SKM-1 treated with dmso at 0.1 percent for 144 hours (cell line): ENCODE measurements at regions not wholly inside any gene's neighbourhood (a gene's known extent, or its start where the extent isn't known, plus 50 kb on each side); places are given as distances from the start of the nearest gene placed in this dataset.
A peak's percentile ranks its signal among the peaks of the same experiment; 100 is the strongest.
"Not testable (repeated sequence)": the region's sequence is repeated elsewhere in the genome, so short reads cannot be mapped to it uniquely, and the experiment has no call there.

Experiments used
- DNase-seq: peaks from one replicate; lab custom pipeline; 2025; ENCODE audit not compliant: unreplicated experiment; lab: John Stamatoyannopoulos, UW

- no peak for DNase-seq
Measured at GRCh38 chr6:163757520-163757919, 343.0 kb downstream of the QKI start.

GRCh38 chr6:163756079-163756478 is 341.6 kb downstream of the QKI start:
- DNase-seq: peak; percentile 90

DNA sequence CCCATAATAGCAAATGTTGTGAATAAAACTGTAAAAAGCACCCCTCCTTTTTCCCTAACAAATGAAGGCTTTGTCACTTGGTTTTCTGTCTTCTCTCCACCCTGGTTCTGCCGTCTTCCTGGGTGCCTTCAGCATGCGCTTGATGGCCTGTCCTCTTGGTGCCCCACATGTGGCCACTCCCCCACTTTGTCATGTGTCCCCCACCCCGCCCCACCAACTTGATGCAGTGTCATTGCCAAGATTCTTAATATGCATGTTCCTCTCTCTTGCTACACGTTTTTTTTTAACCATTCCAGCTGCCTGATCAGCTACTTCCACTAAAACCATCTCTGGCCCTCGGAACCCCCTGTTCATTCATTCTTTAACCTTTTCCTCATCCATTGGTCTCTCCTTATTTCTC is 340.3 kb downstream of the QKI start:
- no peak for DNase-seq

- DNase-seq: no peak
Measured at GRCh38 chr6:163753430-163753829, 338.9 kb downstream of the QKI start.

DNA sequence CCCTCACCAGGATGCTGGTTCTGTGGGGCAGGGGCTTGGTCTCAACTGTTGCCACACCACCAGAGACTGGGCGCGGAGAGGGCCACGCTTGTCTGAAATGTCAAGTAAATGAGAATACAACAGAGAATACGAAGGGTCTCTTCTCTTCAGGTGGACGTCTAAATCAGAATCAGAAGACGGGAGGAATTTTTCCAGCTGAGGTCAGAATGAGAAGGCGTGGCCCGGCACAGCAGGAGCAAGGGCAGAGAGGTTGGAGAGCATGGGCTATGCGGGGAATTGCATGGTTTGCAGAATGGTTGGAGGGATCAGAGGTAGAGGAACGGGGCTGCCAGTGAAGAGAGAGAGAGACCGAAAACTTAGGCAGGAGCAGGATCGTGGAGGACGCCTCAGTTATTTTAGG is 337.9 kb downstream of the QKI start:
- no peak for DNase-seq

DNA sequence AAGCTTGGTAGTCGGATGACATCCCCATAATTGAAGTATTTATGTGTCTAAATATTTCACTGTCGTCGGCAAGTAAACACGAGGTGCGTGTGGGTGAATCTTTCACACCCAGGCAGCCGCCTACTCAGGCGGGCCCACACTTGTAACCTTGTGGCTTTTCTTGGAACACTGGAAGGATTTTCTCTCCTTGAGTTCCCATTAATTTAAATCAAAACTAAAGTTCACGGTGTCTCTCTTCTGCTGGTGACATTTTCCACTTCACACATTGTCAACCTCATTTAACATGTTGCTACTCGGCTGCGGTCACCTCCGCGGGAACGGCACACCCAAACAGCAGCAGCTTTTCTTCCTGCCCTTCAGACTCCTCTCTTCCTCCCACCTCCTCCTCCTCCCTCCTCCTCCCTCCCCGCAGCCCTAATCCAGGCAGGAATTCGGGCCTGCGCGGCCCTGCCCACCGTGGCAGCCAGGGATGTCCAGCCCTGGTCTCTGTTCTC is 336.6 kb downstream of the QKI start:
- DNase-seq: no peak

DNA sequence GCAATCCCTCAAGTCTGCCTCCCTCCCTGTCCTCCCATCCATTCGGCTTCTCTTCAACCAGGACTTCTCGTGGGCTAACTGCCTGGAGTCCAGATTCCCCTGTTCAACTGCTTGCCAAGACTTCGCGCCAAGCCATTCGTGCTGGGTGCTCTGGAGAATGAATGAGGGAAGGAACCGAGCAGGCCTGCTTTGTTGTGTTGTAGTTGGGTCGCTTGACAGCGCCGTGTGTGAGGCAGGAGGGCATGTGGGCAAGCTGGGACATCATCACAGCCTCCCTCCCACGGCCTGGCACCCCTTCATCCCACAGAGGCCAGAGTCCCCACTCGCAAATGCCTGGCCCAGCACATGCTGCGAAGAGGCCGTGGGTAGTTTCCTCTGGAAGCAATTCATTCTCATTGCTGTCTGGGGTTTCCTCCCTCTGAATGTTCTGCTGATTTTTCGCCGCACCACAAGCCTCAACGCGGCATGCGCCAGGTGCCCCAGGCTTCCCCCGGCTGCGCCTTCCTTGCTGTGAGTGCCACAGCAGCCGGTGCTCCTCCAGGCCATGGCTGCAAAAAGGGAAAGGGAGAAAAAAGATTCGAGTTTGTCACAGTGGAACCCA is 336.0 kb downstream of the QKI start:
- DNase-seq: no peak

DNA sequence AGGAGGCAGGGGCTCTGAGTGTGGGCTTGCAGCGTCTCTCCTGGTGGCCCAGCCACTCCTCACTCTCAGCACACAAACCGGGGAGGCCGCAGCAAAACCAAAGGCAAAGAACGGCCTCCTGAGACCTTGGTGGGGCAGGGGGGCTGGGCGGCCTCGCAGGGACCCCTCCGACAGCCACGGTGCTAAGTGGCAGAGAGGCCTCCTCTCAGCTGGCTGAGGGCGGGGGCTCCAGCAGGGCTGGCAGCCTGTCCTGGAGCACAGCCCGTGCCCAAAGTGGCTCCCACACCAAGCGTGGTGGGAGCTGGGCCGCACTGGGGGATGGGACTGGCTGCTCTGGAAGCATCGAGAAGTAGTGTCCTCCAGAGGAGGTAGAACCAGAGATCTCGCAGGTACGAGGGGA is 334.4 kb downstream of the QKI start:
- no peak for DNase-seq

DNA sequence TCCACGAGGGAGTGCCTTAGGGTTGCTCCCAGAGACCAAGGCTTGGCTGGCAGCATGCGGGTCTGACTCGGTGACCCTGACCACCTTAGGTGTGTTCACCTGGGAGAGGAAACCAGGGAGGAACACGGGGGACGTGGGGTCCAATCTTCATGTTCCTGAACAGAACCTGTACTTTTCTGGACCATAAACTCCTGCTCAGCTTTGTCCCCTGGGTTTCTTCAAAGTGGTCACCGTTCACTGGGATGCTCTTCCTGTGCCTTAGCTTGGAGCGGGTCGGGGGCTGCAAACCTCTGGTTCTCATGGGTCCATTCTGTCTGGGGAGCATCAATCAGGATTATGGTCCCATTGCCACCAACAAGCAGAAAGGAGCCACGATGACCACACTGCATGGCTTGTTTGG is 333.5 kb downstream of the QKI start:
- DNase-seq: no peak

- DNase-seq: not testable (repeated sequence)
Measured at GRCh38 chr6:163747058-163747457, 332.5 kb downstream of the QKI start.

- DNase-seq: no peak
Measured at GRCh38 chr6:163745536-163746400, 331.2 kb downstream of the QKI start.

DNA sequence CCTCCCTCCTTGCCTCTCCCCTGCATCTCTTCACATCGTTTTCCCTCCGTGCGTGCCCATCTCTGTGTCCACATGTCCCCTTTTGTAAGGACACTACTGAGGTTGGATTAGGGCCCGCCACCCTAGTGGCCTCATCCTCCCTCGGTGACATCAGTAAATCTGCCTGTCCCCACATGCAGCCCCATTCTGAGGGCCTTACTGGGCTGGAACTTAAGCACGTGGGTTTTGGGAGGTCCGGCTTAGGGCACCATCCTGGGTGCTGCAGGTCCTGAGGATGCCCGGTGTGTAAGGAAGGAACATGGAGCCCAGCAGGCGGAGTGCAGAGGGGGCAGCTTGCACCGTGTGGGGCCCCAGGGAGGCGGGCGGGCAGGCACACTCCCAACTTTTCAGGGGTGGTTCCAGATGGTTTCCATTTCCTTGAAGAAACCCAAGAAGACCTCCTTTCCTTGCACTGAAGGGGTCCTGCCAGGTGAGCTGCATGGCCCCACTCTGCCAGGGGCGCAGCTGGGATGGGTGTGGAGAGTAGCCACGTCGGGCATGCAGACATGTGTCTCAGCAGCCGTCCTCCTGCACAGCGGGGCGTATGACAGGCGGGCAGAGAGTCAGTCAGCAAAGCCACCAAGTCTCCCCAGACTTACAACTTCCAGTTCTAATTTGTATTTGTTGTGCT is 329.9 kb downstream of the QKI start:
- no peak for DNase-seq

DNA sequence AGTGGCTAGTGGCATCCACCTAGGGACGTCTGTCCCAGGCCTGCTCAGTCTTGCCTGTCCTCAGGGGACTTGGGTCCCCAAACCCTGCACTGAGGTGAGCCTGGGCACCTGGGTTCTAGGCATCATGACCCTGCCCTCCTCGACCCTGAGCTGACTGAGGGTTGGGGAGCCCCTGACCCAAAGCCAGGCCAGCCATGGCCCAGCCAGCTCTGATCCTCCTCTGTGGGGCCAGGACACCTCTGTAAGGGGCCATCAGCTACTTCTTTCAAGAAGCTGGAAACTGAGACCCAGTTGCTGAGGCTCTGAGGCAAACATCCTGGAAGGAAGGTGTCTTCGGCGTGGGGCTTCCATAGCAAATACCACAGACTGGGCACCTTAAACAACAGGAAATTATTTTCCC is 329.3 kb downstream of the QKI start:
- DNase-seq: no peak

- no peak for DNase-seq
Measured at GRCh38 chr6:163741743-163742363, 327.3 kb downstream of the QKI start.

GRCh38 chr6:163741342-163741741 is 326.8 kb downstream of the QKI start:
- DNase-seq: no peak

GRCh38 chr6:163739966-163740365 is 325.4 kb downstream of the QKI start:
- no peak for DNase-seq

- no peak for DNase-seq
Measured at GRCh38 chr6:163739408-163739725, 324.8 kb downstream of the QKI start.

DNA sequence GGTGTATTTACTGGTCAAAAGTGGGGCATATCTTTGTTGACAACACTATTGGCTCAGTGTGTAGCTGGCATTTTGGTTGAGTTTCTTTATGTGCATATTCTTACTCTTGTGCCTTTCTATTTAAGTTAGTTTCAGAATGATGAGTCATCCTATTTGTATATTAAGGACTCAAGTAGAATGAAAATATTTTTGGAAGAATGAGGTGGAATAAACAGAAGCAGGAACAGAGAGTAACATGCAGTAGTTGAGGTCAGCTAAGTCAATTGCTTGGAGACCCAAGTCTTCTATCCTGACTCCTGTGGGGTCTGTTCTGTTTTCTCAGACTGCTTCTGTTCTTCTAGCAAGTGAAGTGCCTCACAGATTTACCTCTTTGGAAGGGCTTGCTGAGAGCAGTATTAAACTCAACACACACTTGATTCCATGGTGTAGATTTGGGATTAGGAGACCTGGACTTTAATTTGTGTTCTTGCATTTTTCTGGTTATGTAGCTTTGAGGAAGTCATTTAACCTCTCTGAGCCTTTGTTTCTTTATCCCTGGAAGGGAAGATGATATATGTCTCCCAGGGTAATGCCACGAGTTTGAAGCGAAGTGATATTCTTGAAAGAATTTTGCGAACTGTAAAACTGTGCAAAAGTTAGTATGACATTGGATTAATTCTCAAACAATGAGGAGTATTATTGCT is 324.3 kb downstream of the QKI start:
- no peak for DNase-seq

GRCh38 chr6:163738304-163738703 is 323.8 kb downstream of the QKI start:
- no peak for DNase-seq

GRCh38 chr6:163735076-163735475 is 320.6 kb downstream of the QKI start:
- no peak for DNase-seq

DNA sequence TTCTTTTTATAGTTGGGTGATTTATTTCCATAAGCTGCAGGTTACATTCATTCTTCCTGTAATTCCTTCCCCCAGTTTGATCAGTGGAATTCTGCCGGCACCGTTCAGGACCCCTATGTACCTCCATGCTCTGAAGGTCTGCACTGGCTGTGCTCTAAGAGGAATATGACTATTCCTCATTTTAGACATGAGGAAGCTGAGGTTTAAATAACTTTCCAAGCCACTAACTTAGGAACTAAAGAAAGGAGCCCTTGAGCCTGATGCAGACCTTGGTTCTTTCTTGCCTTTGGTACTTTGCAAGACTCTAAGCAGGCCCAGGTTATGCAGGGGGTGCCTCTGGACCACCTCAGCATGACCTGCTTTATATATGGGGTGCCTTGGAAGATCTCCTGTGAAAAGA is 318.5 kb downstream of the QKI start:
- DNase-seq: no peak
